OCI-LY3 (cell line): ENCODE measurements at regions not wholly inside any gene's neighbourhood (a gene's known extent, or its start where the extent isn't known, plus 50 kb on each side); places are given as distances from the start of the nearest gene placed in this dataset.

Experiments used
- EZH2phosphoT487 ChIP-seq: fragments of 200-600 bp; shearing (Covaris generic); IDR thresholded peaks from 2 replicates; pipeline ENCODE4 v1.6.1; 2018; ENCODE audit warnings: antibody characterized with exemption, mixed run types, low read depth
- TF ChIP-seq, protein P1 (sequence below): fragments of 200-600, 300-600 bp; sonication (generic); IDR thresholded peaks from 2 replicates; pipeline ENCODE4 v1.5.1; 2014; ENCODE audit warnings: antibody characterized with exemption, low read length, low read depth

DNA sequence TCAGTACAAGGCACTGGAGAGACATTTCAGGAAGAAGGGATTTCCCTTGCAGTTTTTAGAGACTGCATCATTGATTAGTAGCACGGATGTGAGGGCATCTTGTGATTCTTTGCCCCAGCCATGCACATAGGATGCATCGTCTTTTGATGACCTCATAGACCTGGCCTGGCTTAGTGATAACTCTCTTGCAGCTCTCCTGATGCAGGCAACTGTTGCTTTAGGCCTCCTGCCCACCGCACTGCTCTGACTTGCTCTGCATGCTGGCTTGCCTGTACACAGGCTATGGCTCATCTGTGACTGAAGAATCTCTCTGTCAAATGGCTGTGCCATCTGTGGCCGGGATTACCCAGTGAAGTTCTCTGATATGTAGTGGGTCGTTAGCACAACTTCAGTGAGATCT, 207.7 kb upstream of the PTCHD4 start:
- TF ChIP-seq, protein P1, sequence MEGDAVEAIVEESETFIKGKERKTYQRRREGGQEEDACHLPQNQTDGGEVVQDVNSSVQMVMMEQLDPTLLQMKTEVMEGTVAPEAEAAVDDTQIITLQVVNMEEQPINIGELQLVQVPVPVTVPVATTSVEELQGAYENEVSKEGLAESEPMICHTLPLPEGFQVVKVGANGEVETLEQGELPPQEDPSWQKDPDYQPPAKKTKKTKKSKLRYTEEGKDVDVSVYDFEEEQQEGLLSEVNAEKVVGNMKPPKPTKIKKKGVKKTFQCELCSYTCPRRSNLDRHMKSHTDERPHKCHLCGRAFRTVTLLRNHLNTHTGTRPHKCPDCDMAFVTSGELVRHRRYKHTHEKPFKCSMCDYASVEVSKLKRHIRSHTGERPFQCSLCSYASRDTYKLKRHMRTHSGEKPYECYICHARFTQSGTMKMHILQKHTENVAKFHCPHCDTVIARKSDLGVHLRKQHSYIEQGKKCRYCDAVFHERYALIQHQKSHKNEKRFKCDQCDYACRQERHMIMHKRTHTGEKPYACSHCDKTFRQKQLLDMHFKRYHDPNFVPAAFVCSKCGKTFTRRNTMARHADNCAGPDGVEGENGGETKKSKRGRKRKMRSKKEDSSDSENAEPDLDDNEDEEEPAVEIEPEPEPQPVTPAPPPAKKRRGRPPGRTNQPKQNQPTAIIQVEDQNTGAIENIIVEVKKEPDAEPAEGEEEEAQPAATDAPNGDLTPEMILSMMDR: no peak
- no peak for TF ChIP-seq EZH2phosphoT487
